HCT116 (cell line): ENCODE measurements at regions not wholly inside any gene's neighbourhood (a gene's known extent, or its start where the extent isn't known, plus 50 kb on each side); places are given as distances from the start of the nearest gene placed in this dataset.

Experiments
- ATAC-seq: fragments of 200-7000 bp; cut with Tn5 transposase; 2 replicates; pipeline ENCODE4 v1.9.1; 2020; ENCODE audit warnings: mild to moderate bottlenecking, moderate library complexity
- BruUV-seq: library from RNA; stranded (reverse); fragments of 400-500 nt; replicated peaks from 2 replicates; lab custom pipeline; 2021; lab: Mats Ljungman, UMichigan
- CTCF ChIA-PET: fragments of 300-600 bp; sonication (Branson Sonifier 250); formaldehyde crosslinking; loops from one replicate; lab custom pipeline; 2021; ENCODE audit warnings: antibody characterized with exemption; lab: Charles Lee
- POLR2A ChIA-PET: fragments of 300-600, 350-600 bp; sonication (Branson Sonifier 250); formaldehyde crosslinking; loops from one replicate; lab custom pipeline; 2021; ENCODE audit warnings: antibody characterized with exemption; lab: Charles Lee
- RAD21 ChIA-PET, 2 experiments: fragments of 300-600 bp; sonication (Branson Sonifier 250); formaldehyde crosslinking; loops; one replicate each; lab custom pipeline; 2023; ENCODE audit warnings: low total read pairs in 2 of 2; ENCODE audit not compliant: uncharacterized antibody in 2 of 2, unreplicated experiment in 2 of 2, low non-redundant PET in 1 of 2; lab: Charles Lee
- DNase-seq: peaks from one replicate; pipeline ENCODE4 v3.0.0-alpha.2; 2010; ENCODE audit warnings: low read depth, low spot score
- H2AFZ ChIP-seq: fragments of 200-600 bp; shearing (Covaris generic), sonication (generic); 2 replicates; pipeline ENCODE4 v1.6.1; 2017; ENCODE audit warnings: low read depth, mixed run types, mixed read lengths, antibody characterized with exemption, low read length; ENCODE audit not compliant: poor library complexity, severe bottlenecking
- H3K27ac ChIP-seq: 2 replicates; pipeline ENCODE4 v1.5.1; 2012; ENCODE audit warnings: low read depth, low read length
- H3K27me3 ChIP-seq: fragments of 200-600 bp; sonication (generic); 2 replicates; pipeline ENCODE4 v1.6.1; 2016; ENCODE audit warnings: mixed run types, low read length, mixed read lengths; ENCODE audit not compliant: insufficient read depth
- H3K36me3 ChIP-seq, 2 experiments: fragments of 200-500 bp in 1 of 2; fragments of 200-600 bp in 1 of 2; sonication (Bioruptor generic) in 1 of 2; sonication (generic) in 1 of 2; 2 replicates each; pipeline versions ENCODE4 v1.5.1 to v1.6.1; 2014 to 2016; ENCODE audit warnings: low read length in 2 of 2, inconsistent platforms in 1 of 2, mixed read lengths in 1 of 2, mixed run types in 1 of 2; ENCODE audit not compliant: insufficient read depth in 2 of 2, control insufficient read depth in 1 of 2
- H3K4me1 ChIP-seq, 2 experiments: fragments of 200-600 bp in 1 of 2; sonication (generic) in 1 of 2; 2 replicates each; pipeline versions ENCODE4 v1.5.1 to v1.6.1; 2012 to 2017; ENCODE audit warnings: low read length in 2 of 2, inconsistent platforms in 1 of 2, mild to moderate bottlenecking in 1 of 2, mixed read lengths in 1 of 2, mixed run types in 1 of 2, moderate library complexity in 1 of 2; ENCODE audit not compliant: insufficient read depth in 2 of 2, control insufficient read depth in 1 of 2
- H3K4me2 ChIP-seq: fragments of 200-600 bp; sonication (generic); 2 replicates; pipeline ENCODE4 v1.6.1; 2017; ENCODE audit warnings: mixed run types, low read length, mixed read lengths
- H3K4me3 ChIP-seq, 2 experiments: fragments of 200-600 bp in 1 of 2; sonication (generic) in 1 of 2; replicated peaks in 1 of 2; 2 replicates each; pipeline ENCODE4 v1.5.1; 2011 to 2016; ENCODE audit warnings: low read length in 2 of 2, control low read depth in 1 of 2, low read depth in 1 of 2, mild to moderate bottlenecking in 1 of 2, mixed read lengths in 1 of 2, mixed run types in 1 of 2
- H3K79me2 ChIP-seq: fragments of 200-600 bp; sonication (generic); 2 replicates; pipeline ENCODE4 v1.6.1; 2017; ENCODE audit warnings: mild to moderate bottlenecking, mixed run types, low read length, moderate library complexity, mixed read lengths; ENCODE audit not compliant: insufficient read depth
- H3K9ac ChIP-seq: fragments of 200-600 bp; sonication (generic); 2 replicates; pipeline ENCODE4 v1.6.1; 2016; ENCODE audit warnings: low read length, mixed read lengths
- H3K9me2 ChIP-seq: fragments of 200-600 bp; sonication (generic), shearing (Covaris generic); 2 replicates; pipeline ENCODE4 v1.6.1; 2017; ENCODE audit warnings: mixed run types, mild to moderate bottlenecking, moderate library complexity; ENCODE audit not compliant: insufficient read depth
- H3K9me3 ChIP-seq, 2 experiments: fragments of 200-500 bp in 1 of 2; fragments of 200-600 bp in 1 of 2; sonication (Bioruptor generic) in 1 of 2; sonication (generic) in 1 of 2; 2 replicates each; pipeline ENCODE4 v1.6.1; 2014 to 2017; ENCODE audit warnings: low read length in 2 of 2, mixed read lengths in 2 of 2, inconsistent platforms in 1 of 2, low read depth in 1 of 2, mild to moderate bottlenecking in 1 of 2, mixed run types in 1 of 2, moderate library complexity in 1 of 2; ENCODE audit not compliant: control insufficient read depth in 1 of 2, insufficient read depth in 1 of 2
- H4K20me1 ChIP-seq: fragments of 200-600 bp; sonication (generic), shearing (Covaris generic); 2 replicates; pipeline ENCODE4 v1.6.1; 2017; ENCODE audit warnings: mixed run types, mild to moderate bottlenecking, moderate library complexity; ENCODE audit not compliant: insufficient read depth
- CBX3 ChIP-seq: IDR thresholded peaks from 2 replicates; pipeline ENCODE4 v1.6.1; 2012; ENCODE audit warnings: low read depth
- CEBPB ChIP-seq: IDR thresholded peaks from 2 replicates; pipeline ENCODE4 v1.6.1; 2012; ENCODE audit warnings: low read depth
- EGR1 ChIP-seq: IDR thresholded peaks from 2 replicates; pipeline ENCODE4 v1.6.1; 2012; ENCODE audit warnings: low read depth
- FOSL1 ChIP-seq: IDR thresholded peaks from 2 replicates; pipeline ENCODE4 v1.6.1; 2012; ENCODE audit warnings: low read depth
- JUND ChIP-seq: IDR thresholded peaks from 2 replicates; pipeline ENCODE4 v1.6.1; 2012
- POLR2AphosphoS5 ChIP-seq: IDR thresholded peaks from 2 replicates; pipeline ENCODE4 v1.6.1; 2011; ENCODE audit warnings: mild to moderate bottlenecking, low read depth, low read length, moderate library complexity
- SIN3A ChIP-seq: IDR thresholded peaks from 2 replicates; pipeline ENCODE4 v1.6.1; 2012; ENCODE audit warnings: low read depth
- SP1 ChIP-seq: IDR thresholded peaks from 2 replicates; pipeline ENCODE4 v1.6.1; 2012; ENCODE audit warnings: low read depth
- SRF ChIP-seq: IDR thresholded peaks from 2 replicates; pipeline ENCODE4 v1.6.1; 2012; ENCODE audit warnings: low read depth
- YY1 ChIP-seq: IDR thresholded peaks from 2 replicates; pipeline ENCODE4 v1.6.1; 2011; ENCODE audit warnings: low read length, low read depth, moderate library complexity, mild to moderate bottlenecking; ENCODE audit not compliant: insufficient replicate concordance; ENCODE audit errors: extremely low read depth
- ZFX ChIP-seq: fragments of 450-650 bp; IDR thresholded peaks from 2 replicates; pipeline ENCODE4 v1.6.1; 2017
- ZNF274 ChIP-seq: fragments of 200-500 bp; sonication (Bioruptor generic); IDR thresholded peaks from 2 replicates; pipeline ENCODE4 v1.6.1; 2014; ENCODE audit warnings: mild to moderate bottlenecking, low read depth, low read length, inconsistent platforms
- intact Hi-C: fragments of 100-400 bp; cut with micrococcal nuclease; formaldehyde crosslinking; loops from 2 replicates; pipeline ENCODE4 v1.10.0; 2022
- TF ChIP-seq, protein P1 (sequence below): IDR thresholded peaks from 2 replicates; pipeline ENCODE4 v1.6.1; 2012
- TF ChIP-seq, protein P2 (sequence below): IDR thresholded peaks from 2 replicates; pipeline ENCODE4 v1.6.1; 2012
- TF ChIP-seq, protein P3 (sequence below): IDR thresholded peaks from 2 replicates; pipeline ENCODE4 v1.6.1; 2011; ENCODE audit warnings: mild to moderate bottlenecking, low read length, moderate library complexity; ENCODE audit not compliant: insufficient replicate concordance; ENCODE audit errors: extremely low read depth
- TF ChIP-seq, protein P4 (sequence below): IDR thresholded peaks from 2 replicates; pipeline ENCODE4 v1.6.1; 2012; ENCODE audit warnings: low read depth

DNA sequence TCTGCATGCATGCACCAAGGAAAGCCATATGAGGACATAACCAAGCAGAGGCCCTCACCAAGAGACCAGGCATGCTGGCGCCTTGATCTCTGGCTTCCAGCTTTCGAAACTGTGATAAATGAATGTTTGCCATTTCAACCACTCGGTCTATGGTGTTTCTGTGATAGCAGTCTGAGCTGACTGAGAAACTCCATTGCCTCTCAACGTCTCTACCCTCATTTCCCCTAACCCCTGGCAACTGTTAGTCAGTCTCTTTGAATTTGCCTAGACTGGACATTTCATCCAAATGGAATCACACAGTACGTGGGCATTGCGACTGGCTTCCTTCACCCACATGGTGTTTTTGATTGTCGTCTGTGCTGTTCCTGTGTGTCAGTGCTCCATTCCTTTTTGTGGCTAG is 88.0 kb upstream of the MPHOSPH6 start:
- Histone ChIP-seq H3K4me2 (no peak overlapping the region), H3K9ac (no peak overlapping the region), H3K36me3 (no peaks in the 10 kb centered on the region), H3K9me2 (no peaks in the 10 kb centered on the region), H4K20me1 (no peaks in the 10 kb centered on the region), H3K9me3 (no peaks in the 10 kb centered on the region), H2AFZ (no peak overlapping the region), H3K27me3 (peaks cover 72% of the 10 kb centered on the region), H3K4me3 (no peak overlapping the region), H3K79me2 (no peaks in the 10 kb centered on the region), H3K27ac (no peak overlapping the region), H3K4me1 (no peaks in the 10 kb centered on the region)
- ChIA-PET RAD21 (no interaction called here), POLR2A (no interaction called here), CTCF (no interaction called here)
- TF ChIP-seq SIN3A: no peak
- TF ChIP-seq ZFX: no peak
- TF ChIP-seq YY1: no peak
- no peak for TF ChIP-seq SRF
- TF ChIP-seq, protein P1, sequence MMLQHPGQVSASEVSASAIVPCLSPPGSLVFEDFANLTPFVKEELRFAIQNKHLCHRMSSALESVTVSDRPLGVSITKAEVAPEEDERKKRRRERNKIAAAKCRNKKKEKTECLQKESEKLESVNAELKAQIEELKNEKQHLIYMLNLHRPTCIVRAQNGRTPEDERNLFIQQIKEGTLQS: no peak
- no peak for TF ChIP-seq ZNF274
- ATAC-seq: no peak
- no peak for DNase-seq
- intact Hi-C loops: no loop called here
- no TSS peak for BruUV-seq

DNA sequence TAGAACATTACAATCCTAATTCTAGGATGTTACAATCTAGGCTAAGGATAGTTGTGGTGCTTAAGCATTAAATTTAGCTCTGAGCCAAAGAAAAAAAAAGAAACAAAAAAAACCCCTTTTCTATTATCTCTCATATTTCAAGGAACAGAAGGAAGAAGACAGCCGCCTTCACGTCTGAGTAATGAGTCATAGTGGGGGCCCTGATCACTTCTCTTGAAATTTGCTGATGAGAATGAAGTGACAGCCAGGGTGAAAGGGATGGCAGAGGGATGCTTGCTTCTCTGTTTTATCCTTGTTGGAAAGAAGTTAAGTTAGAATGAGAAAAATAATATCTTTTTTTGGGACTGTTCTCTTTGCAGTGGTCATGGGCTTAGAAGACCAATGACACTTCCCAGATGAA is 82.6 kb upstream of the MPHOSPH6 start:
- ChIA-PET RAD21 (no interaction called here), POLR2A (no interaction called here), CTCF (no interaction called here)
- H3K4me1 ChIP-seq: no peaks in the 10 kb centered on the region
- no peaks in the 10 kb centered on the region for H3K79me2 ChIP-seq
- H3K36me3 ChIP-seq: no peaks in the 10 kb centered on the region
- intact Hi-C loops: no loop called here
- peaks cover 29% of the 10 kb centered on the region for H3K27me3 ChIP-seq
- ATAC-seq: no peak
- no peak overlapping the region for H3K9ac ChIP-seq
- no peaks in the 10 kb centered on the region for H3K9me2 ChIP-seq
- no peak overlapping the region for H2AFZ ChIP-seq
- H3K4me2 ChIP-seq: no peak overlapping the region
- no peaks in the 10 kb centered on the region for H4K20me1 ChIP-seq
- H3K4me3 ChIP-seq: no peak overlapping the region
- no peak for DNase-seq
- no TSS peak for BruUV-seq
- H3K27ac ChIP-seq: no peak overlapping the region
- TF ChIP-seq EGR1 (no peak), CEBPB (no peak), ZNF274 (no peak), JUND (no peak), POLR2AphosphoS5 (no peak), CBX3 (no peak), YY1 (no peak), SP1 (no peak), FOSL1 (no peak), ZFX (no peak)
- TF ChIP-seq, protein P2, sequence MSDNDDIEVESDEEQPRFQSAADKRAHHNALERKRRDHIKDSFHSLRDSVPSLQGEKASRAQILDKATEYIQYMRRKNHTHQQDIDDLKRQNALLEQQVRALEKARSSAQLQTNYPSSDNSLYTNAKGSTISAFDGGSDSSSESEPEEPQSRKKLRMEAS: no peak
- TF ChIP-seq, protein P3, sequence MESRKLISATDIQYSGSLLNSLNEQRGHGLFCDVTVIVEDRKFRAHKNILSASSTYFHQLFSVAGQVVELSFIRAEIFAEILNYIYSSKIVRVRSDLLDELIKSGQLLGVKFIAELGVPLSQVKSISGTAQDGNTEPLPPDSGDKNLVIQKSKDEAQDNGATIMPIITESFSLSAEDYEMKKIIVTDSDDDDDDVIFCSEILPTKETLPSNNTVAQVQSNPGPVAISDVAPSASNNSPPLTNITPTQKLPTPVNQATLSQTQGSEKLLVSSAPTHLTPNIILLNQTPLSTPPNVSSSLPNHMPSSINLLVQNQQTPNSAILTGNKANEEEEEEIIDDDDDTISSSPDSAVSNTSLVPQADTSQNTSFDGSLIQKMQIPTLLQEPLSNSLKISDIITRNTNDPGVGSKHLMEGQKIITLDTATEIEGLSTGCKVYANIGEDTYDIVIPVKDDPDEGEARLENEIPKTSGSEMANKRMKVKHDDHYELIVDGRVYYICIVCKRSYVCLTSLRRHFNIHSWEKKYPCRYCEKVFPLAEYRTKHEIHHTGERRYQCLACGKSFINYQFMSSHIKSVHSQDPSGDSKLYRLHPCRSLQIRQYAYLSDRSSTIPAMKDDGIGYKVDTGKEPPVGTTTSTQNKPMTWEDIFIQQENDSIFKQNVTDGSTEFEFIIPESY: no peak
- TF ChIP-seq, protein P4, sequence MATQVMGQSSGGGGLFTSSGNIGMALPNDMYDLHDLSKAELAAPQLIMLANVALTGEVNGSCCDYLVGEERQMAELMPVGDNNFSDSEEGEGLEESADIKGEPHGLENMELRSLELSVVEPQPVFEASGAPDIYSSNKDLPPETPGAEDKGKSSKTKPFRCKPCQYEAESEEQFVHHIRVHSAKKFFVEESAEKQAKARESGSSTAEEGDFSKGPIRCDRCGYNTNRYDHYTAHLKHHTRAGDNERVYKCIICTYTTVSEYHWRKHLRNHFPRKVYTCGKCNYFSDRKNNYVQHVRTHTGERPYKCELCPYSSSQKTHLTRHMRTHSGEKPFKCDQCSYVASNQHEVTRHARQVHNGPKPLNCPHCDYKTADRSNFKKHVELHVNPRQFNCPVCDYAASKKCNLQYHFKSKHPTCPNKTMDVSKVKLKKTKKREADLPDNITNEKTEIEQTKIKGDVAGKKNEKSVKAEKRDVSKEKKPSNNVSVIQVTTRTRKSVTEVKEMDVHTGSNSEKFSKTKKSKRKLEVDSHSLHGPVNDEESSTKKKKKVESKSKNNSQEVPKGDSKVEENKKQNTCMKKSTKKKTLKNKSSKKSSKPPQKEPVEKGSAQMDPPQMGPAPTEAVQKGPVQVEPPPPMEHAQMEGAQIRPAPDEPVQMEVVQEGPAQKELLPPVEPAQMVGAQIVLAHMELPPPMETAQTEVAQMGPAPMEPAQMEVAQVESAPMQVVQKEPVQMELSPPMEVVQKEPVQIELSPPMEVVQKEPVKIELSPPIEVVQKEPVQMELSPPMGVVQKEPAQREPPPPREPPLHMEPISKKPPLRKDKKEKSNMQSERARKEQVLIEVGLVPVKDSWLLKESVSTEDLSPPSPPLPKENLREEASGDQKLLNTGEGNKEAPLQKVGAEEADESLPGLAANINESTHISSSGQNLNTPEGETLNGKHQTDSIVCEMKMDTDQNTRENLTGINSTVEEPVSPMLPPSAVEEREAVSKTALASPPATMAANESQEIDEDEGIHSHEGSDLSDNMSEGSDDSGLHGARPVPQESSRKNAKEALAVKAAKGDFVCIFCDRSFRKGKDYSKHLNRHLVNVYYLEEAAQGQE: no peak
- no peaks in the 10 kb centered on the region for H3K9me3 ChIP-seq
